Daoy (cell line): ENCODE measurements at regions not wholly inside any gene's neighbourhood (a gene's known extent, or its start where the extent isn't known, plus 50 kb on each side); places are given as distances from the start of the nearest gene placed in this dataset.

Experiments used
- DNase-seq: peaks from one replicate; pipeline ENCODE4 v3.0.0-alpha.2; 2015; ENCODE audit warnings: low read depth

DNA sequence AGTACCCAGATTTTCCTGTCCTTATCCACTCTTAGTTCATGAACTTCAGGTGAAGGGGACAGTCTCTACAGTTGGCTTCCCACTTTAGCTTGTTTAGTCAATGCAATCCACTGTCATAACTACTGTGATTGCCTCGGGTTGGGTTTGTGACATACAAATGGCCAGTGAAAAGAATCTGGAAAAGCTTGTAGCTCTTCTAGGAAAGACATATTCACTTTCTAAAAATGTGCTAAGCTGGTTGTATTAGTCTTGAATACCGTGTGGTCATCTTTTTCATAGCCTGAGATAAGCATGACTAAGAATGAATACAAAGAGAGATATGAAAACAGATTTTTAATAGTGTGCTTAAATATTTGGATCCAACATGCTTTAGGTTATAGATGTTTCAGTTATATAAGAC is 1443.5 kb upstream of the IGFBP7 start:
- no peak for DNase-seq

GRCh38 chr4:58553031-58553430 is 1442.8 kb upstream of the IGFBP7 start:
- DNase-seq: no peak

GRCh38 chr4:58551676-58552075 is 1441.5 kb upstream of the IGFBP7 start:
- DNase-seq: no peak

DNA sequence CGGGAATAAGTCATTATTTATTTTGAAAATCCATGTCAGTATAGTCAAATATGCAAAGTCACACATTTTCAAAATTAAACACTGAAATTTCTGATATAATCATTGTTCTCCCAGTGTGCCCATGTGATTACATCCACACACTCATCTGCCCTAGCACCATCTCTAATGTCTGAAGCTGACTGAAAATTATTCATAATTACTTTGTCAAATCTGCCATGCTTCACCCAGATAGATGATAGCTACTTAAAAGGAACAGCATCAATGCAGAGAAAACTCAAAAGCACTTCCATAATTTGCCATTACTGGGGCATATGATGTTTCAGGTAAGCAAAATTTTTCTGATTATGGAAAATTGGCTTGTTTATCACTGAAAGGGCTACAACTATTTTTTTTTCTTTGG is 1433.3 kb upstream of the IGFBP7 start:
- DNase-seq: no peak

- DNase-seq: no peak
Observed at GRCh38 chr4:58541926-58542325, 1431.7 kb upstream of the IGFBP7 start.

DNA sequence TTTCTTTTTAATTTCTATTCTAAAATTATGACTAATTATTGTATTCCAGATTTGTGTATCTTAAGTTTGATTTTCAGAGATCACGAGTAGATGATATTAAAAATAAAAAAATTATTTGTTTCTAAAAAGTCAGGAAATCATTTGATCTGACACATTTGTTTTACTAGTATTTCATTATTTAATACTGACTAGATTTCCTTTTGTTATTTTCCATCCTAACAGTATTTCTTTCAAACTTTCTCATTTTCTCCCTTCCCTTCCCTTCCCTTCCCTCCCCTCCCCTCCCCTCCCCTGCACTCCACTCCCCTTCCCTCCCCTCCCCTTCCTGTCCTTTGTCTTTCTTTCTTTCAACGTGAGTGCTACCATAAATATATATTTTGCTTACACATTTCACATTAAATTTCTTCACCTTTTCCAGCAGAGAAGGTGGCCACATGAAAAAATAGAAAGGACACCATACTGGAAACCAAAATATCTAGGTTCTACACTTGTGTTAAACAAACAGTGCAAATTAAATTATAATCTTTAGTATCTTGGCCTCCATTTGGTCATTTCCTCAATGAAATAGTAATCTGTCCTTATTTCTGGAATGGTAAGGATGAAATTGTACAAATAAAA is 1412.7 kb upstream of the IGFBP7 start:
- DNase-seq: no peak

DNA sequence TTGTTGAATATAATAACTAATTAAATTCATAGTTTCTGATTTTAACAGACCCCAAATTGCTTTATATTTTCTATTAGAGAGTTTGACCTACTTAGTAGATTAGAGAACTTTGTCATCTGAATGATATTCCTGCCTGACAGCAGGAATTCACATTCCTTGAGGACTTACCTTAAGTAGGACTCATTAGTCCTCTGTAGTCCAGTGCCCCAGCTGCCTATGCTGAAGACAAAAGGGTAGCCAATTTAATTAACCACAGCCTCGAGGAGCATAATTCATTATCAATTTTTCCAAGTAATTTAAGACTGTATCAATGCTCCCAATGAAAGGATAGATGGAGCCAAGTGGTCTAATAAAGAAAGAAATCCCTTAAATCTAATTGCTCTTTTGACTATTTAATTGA is 1405.0 kb upstream of the IGFBP7 start:
- DNase-seq: no peak

- no peak for DNase-seq
Observed at GRCh38 chr4:58514299-58514698, 1404.1 kb upstream of the IGFBP7 start.

- no peak for DNase-seq
Observed at GRCh38 chr4:58510652-58511051, 1400.5 kb upstream of the IGFBP7 start.

DNA sequence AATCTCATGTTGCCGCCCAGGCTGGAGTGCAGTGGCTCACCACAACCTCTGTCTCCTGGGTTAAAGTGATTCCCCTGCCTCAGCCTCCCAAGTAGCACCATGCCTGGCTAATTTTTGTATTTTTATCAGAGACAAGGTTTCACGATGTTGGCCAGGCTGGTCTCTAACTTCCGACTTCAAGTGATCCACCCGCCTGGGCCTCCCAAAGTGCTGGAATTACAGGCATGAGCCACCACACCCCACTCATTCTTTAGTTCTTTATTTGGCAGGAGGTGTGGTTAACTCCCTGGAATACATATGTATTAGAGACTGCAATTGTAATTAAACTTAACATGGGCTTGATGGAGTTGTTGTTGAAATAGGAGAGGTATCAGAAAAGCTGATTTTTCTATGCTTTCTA is 1396.9 kb upstream of the IGFBP7 start:
- no peak for DNase-seq

DNA sequence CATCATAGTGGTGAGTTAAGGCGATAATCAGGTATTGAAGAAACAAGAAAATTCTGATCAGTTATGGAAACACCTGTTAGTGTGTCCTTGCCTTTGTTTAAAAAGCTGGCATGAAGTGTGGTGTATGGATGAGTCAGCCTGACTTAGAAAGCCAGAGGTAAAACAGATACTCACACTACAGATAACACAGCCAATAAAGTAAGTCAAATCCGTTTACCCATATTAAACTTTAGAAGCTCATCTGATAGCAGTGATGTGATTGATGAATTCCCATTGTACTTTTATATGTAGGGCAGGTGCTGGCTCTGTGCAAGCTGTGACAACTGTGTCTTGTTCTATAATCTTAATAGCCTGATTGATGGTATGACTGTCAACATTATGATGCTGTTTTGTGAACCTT is 1392.7 kb upstream of the IGFBP7 start:
- no peak for DNase-seq

GRCh38 chr4:58499182-58499581 is 1389.0 kb upstream of the IGFBP7 start:
- DNase-seq: no peak

- no peak for DNase-seq
Observed at GRCh38 chr4:58491620-58492019, 1381.4 kb upstream of the IGFBP7 start.

DNA sequence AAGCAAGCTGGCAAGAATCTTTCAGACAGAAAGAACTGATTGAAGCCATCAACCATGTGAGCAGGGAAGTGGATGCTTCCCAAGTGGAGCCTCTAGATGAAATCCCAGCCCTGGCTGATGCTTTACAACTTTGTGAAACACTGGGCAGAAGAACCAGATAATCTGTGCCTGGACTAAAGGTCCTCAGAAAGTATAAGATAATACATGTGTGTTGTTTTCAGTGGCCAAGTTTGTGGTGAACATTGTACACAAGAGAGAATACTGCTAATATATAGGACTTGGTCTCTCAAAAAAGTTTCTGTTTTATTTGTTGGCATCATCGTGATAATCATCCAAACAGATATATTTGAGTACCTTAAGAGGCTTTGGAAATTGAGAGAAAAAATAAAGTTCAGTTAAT is 1367.8 kb upstream of the IGFBP7 start:
- no peak for DNase-seq

DNA sequence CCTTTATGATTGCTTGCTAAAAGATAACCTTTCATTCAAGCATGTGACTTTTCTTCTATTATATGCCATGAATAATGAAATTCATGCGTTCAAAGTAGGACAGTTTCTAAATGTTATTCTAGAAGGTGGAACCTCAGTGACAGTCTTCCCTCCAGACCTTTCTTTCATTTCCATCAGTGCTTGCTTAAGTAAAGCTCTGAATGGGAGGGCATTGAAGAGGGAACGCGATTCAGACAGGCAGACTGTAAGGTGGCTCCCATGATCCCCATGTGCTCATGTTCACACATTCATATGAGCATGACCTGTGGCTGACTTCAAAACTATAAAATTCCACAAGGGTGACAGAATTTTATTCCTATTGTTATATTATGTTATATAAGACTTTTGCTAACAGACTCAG is 1367.3 kb upstream of the IGFBP7 start:
- no peak for DNase-seq

GRCh38 chr4:58475097-58475496 is 1364.9 kb upstream of the IGFBP7 start:
- DNase-seq: no peak

DNA sequence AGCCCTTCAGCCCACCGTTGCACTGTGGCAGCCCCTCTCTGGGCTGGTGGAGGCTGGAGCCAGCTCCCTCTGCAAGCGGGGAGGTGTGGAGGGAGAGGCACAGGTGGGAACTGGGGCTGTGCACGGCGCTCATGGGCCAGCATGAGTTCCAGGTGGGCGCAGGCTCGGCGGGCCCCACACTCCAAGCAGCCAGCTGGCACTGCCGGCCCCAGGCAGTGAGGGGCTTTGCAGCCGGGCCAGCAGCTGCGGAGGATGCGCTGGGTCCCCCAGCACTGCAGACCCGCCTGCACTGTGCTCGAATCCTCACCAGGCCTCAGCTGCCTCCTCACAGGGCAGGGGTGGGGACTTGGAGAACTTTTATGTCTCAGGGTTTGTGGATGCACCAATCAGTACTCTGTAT is 1354.8 kb upstream of the IGFBP7 start:
- DNase-seq: no peak

- DNase-seq: no peak
Observed at GRCh38 chr4:58456727-58457384, 1346.7 kb upstream of the IGFBP7 start.

DNA sequence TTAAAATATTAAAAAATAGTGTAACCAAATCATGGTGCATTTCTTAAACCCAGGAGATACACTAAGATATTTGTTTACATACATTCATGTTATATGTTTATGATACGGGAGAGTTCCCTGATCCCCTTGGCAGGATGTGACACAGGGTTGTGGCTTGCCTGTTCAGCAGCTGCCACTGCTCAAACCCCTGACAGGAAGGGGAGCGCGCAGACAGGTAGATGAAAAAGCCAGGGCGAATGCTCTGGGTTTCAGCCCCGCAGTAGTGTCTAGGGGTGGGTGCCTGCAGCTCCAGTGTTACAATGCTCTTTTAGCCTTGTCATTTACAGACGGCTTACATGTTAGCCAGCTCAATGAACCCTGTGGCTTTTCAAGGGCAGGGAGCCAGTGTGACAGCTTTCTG is 1343.8 kb upstream of the IGFBP7 start:
- DNase-seq: no peak

- DNase-seq: no peak
Observed at GRCh38 chr4:58451707-58452106, 1341.5 kb upstream of the IGFBP7 start.

GRCh38 chr4:58435871-58436270 is 1325.7 kb upstream of the IGFBP7 start:
- no peak for DNase-seq

DNA sequence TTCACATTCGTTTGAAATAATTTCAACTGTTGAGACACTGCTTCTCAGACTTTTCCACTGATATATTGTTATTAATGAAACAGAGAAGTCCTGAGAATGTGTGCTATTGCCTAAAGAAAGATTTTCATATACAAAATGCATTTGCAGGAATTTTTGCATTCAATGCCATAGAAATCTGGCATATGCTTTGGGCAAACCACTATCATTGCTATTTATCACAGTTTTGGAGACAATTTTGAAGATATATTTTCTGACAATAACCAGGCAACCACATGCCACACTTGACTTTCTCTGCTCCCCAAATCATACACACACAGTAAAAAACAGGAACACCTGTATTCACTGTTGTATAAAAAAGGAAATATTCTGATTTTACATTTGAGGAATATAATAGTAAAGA is 1303.7 kb upstream of the IGFBP7 start:
- no peak for DNase-seq

GRCh38 chr4:58411904-58412303 is 1301.7 kb upstream of the IGFBP7 start:
- no peak for DNase-seq

DNA sequence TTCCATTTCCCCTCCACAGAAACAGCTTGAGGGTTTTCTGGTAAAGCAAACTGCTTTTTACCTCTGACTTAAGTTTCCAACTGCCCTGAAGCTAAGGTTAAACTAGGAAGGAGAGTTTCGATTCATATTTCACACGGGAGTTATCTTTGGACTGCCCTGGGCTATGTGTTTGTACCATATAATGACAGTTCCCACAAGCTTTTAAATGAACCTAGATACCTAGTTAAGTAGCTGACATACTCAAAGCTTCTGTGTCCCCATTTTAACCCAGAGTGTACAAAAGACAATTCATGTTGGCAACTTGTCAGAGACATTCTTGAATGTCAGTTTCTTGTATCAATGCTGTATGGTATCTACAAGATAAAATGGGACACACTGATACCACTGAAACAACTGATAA is 1296.6 kb upstream of the IGFBP7 start:
- no peak for DNase-seq
